ENCODE measurements at regions not wholly inside any gene's neighbourhood (a gene's known extent, or its start where the extent isn't known, plus 50 kb on each side); places are given as distances from the start of the nearest gene placed in this dataset.

DNA sequence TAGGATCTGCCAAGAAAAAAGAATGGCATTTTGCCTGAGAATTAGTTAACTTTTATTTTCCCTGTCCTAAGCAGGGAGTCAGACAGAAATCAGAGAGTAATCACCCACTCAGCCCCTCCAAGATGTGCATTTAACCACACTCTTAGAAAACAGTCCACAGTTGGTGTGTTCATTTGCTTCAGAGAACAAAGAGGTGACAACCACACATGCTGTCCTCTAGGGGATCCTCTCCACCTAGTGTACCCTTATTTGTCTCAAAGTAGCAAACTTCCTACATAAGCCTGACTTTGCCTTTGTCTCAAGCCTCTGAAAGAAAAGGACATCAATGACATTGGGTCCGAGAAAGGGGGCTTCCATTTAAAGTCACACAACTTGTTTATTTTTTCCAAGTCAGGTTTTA lies 107.0 kb upstream of the RFC3 start:
- no peaks in the 10 kb centered on the region for H3K4me1 ChIP-seq
- no peaks in the 10 kb centered on the region for H3K9me3 ChIP-seq (ENCODE audit: control insufficient read depth, low read length)
- H3K4me2 ChIP-seq (ENCODE audit: low read length), result no peak overlapping the region
- no peak overlapping the region for H2AFZ ChIP-seq
- H3K27me3 ChIP-seq (ENCODE audit: control insufficient read depth, insufficient read depth, low read length), result no peaks in the 10 kb centered on the region
- TF ChIP-seq, protein P1, sequence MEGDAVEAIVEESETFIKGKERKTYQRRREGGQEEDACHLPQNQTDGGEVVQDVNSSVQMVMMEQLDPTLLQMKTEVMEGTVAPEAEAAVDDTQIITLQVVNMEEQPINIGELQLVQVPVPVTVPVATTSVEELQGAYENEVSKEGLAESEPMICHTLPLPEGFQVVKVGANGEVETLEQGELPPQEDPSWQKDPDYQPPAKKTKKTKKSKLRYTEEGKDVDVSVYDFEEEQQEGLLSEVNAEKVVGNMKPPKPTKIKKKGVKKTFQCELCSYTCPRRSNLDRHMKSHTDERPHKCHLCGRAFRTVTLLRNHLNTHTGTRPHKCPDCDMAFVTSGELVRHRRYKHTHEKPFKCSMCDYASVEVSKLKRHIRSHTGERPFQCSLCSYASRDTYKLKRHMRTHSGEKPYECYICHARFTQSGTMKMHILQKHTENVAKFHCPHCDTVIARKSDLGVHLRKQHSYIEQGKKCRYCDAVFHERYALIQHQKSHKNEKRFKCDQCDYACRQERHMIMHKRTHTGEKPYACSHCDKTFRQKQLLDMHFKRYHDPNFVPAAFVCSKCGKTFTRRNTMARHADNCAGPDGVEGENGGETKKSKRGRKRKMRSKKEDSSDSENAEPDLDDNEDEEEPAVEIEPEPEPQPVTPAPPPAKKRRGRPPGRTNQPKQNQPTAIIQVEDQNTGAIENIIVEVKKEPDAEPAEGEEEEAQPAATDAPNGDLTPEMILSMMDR (IDR thresholded peaks at IDR 0.05), result no peak
- H3K9ac ChIP-seq, result no peak overlapping the region
- H3K27ac ChIP-seq, result no peak overlapping the region
- no peaks in the 10 kb centered on the region for H3K79me2 ChIP-seq
- H3K4me3 ChIP-seq (ENCODE audit: low read depth, low read length), result no peak overlapping the region
- no peaks in the 10 kb centered on the region for H3K36me3 ChIP-seq (ENCODE audit: control insufficient read depth, insufficient read depth, low read length)

DNA sequence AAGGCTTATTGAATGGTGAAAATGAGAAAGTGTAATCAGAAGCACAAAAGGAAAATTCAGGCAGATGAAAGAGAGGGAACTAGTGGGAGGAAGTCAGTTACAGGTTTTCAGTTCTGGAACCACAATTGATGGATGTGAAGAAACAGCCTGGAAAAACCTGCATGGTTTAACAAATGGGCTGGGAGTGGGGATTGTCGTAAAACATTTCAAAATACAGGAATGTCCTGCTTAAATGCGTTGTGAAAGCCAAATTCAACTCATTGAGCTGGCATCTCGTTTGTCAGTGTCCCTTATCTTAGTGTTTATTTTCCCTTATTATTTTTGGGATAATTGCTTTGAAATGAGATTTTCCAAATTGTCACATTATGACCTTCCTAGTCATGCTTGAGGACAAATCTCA lies 106.5 kb upstream of the RFC3 start:
- no peaks in the 10 kb centered on the region for H3K4me1 ChIP-seq
- H3K9ac ChIP-seq, result no peak overlapping the region
- no peaks in the 10 kb centered on the region for H3K36me3 ChIP-seq (ENCODE audit: control insufficient read depth, insufficient read depth, low read length)
- no peaks in the 10 kb centered on the region for H3K9me3 ChIP-seq (ENCODE audit: control insufficient read depth, low read length)
- no peak overlapping the region for H3K4me2 ChIP-seq (ENCODE audit: low read length)
- H3K79me2 ChIP-seq, result no peaks in the 10 kb centered on the region
- TF ChIP-seq, protein P1 (IDR thresholded peaks at IDR 0.05), result no peak
- H2AFZ ChIP-seq, result no peak overlapping the region
- H3K27me3 ChIP-seq (ENCODE audit: control insufficient read depth, insufficient read depth, low read length), result no peaks in the 10 kb centered on the region
- H3K4me3 ChIP-seq (ENCODE audit: low read depth, low read length), result no peak overlapping the region
- no peak overlapping the region for H3K27ac ChIP-seq

DNA sequence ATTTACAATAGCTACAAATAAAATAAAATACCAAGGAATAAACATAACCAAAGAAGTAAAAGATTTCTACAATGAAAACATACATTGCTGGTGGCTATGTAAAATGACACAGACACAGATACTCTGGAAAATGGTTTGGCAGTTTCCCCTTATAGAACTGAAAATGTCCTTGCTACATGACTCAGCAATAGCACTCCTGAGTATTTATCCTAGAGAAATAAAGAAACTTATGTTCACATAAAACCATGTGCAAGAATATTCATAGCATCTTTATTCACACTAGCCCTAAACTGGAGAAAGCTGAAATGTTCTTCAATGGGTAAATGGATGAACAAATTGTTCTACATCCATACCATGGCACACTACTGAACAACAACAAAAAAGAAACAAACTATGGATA lies 100.2 kb upstream of the RFC3 start:
- Histone ChIP-seq H3K9ac (no peak overlapping the region), H2AFZ (no peak overlapping the region), H3K36me3 (ENCODE audit: control insufficient read depth, insufficient read depth, low read length) (no peaks in the 10 kb centered on the region), H3K9me3 (ENCODE audit: control insufficient read depth, low read length) (no peaks in the 10 kb centered on the region), H3K4me1 (no peaks in the 10 kb centered on the region), H3K4me3 (ENCODE audit: low read depth, low read length) (no peak overlapping the region), H3K27ac (no peak overlapping the region), H3K79me2 (no peaks in the 10 kb centered on the region), H3K4me2 (ENCODE audit: low read length) (no peak overlapping the region), H3K27me3 (ENCODE audit: control insufficient read depth, insufficient read depth, low read length) (no peaks in the 10 kb centered on the region)
- TF ChIP-seq, protein P1 (IDR thresholded peaks at IDR 0.05), result no peak

DNA sequence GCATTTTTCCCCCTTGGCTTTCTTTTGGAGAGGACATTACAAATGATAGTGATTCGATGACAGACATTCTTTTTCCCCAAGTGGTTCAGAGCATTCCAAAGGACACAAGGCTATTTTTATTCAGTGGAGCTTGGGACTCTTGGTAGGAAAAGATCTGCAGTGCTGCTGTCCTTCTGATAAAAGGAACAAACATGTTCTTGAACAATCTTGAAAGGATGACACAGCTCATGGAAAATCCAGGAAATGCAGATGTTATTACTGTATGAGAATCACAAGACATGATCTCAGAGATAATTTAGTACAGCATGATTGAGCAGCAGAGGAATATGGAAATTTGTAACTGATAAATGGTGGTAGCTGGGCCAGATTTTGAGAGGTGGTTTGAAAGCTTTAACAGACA lies 96.2 kb upstream of the RFC3 start:
- Histone ChIP-seq H3K9ac (no peak overlapping the region), H3K79me2 (no peaks in the 10 kb centered on the region), H3K4me2 (ENCODE audit: low read length) (no peak overlapping the region), H3K36me3 (ENCODE audit: control insufficient read depth, insufficient read depth, low read length) (no peaks in the 10 kb centered on the region), H2AFZ (peak overlapping the region; percentile 46), H3K9me3 (ENCODE audit: control insufficient read depth, low read length) (no peaks in the 10 kb centered on the region), H3K27me3 (ENCODE audit: control insufficient read depth, insufficient read depth, low read length) (no peaks in the 10 kb centered on the region), H3K4me1 (no peaks in the 10 kb centered on the region), H3K27ac (peak overlapping the region; percentile 39), H3K4me3 (ENCODE audit: low read depth, low read length) (no peak overlapping the region)
- TF ChIP-seq, protein P1 (IDR thresholded peaks at IDR 0.05), result no peak

DNA sequence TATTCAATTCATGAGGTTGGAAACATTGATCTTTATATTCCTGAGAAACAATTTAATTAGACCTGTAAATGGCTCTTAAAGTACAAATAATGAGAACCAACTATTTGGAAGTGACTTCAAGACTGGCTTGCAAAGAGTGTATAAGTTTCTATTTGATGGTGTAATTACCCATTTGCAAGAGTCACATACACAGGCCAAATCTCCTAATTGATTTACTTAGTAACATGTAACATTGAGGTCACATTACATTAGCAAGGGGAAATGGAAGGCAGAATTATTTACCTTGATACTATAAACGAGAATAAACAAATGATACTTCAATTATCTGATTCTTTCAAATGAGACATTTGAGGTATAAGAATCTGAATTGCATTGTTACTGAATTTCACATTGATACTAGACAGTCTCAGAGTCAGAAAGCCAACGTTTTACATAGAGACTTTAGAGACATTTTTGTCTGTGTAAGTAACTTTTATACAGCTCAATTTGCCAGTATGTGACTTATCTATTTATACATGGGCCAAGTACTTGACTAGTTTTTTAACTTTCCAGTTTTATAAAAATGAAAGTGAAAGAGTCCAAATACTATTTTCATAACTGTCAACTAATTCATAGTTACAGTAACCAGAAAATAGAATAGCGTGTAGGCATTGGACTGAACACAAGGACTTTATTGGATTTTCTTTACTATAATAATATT lies 95.6 kb upstream of the RFC3 start:
- H3K9ac ChIP-seq, result no peak overlapping the region
- H3K27ac ChIP-seq, result peak overlapping the region; percentile 39
- TF ChIP-seq, protein P1 (IDR thresholded peaks at IDR 0.05), result no peak
- H2AFZ ChIP-seq, result peak overlapping the region; percentile 46
- H3K9me3 ChIP-seq (ENCODE audit: control insufficient read depth, low read length), result no peaks in the 10 kb centered on the region
- H3K27me3 ChIP-seq (ENCODE audit: control insufficient read depth, insufficient read depth, low read length), result no peaks in the 10 kb centered on the region
- no peaks in the 10 kb centered on the region for H3K79me2 ChIP-seq
- H3K4me1 ChIP-seq, result no peaks in the 10 kb centered on the region
- H3K4me2 ChIP-seq (ENCODE audit: low read length), result no peak overlapping the region
- H3K36me3 ChIP-seq (ENCODE audit: control insufficient read depth, insufficient read depth, low read length), result no peaks in the 10 kb centered on the region
- H3K4me3 ChIP-seq (ENCODE audit: low read depth, low read length), result no peak overlapping the region

Data from parathyroid adenoma (tissue), 2 donors.